Natural killer cell (primary cell): ENCODE measurements at regions not wholly inside any gene's neighbourhood (a gene's known extent, or its start where the extent isn't known, plus 50 kb on each side); places are given as distances from the start of the nearest gene placed in this dataset.

Experiments
- ATAC-seq, 3 donors: fragments of 150-1000 bp in 2 of 3; fragments of 200-7000 bp in 1 of 3; cut with Tn5 transposase; 1 replicate in 1 of 3; 2 replicates in 2 of 3; pipeline ENCODE4 v1.10.0; 2021; ENCODE audit warnings: mild to moderate bottlenecking in 2 of 3, moderate library complexity in 2 of 3
- DNase-seq, 2 donors: peaks; one replicate each; pipeline versions ENCODE4 v3.0.0 to v3.0.0-alpha.2; 2013 to 2021; ENCODE audit warnings: mixed read lengths in 1 of 2
- H3K27ac ChIP-seq: one replicate; pipeline ENCODE4 v1.5.1; 2013; ENCODE audit warnings: mild to moderate bottlenecking, low read length
- H3K27me3 ChIP-seq: one replicate; pipeline ENCODE4 v1.6.1; 2013; ENCODE audit warnings: low read length; ENCODE audit not compliant: control insufficient read depth, insufficient read depth
- H3K36me3 ChIP-seq: one replicate; pipeline ENCODE4 v1.6.1; 2013; ENCODE audit warnings: low read length; ENCODE audit not compliant: control insufficient read depth, insufficient read depth
- H3K4me1 ChIP-seq: one replicate; pipeline ENCODE4 v1.6.1; 2013; ENCODE audit warnings: low read length; ENCODE audit not compliant: control insufficient read depth, insufficient read depth
- H3K4me3 ChIP-seq: one replicate; pipeline ENCODE4 v1.5.1; 2013; ENCODE audit warnings: low read length
- H3K9me3 ChIP-seq: one replicate; pipeline ENCODE4 v1.6.1; 2013; ENCODE audit warnings: low read length; ENCODE audit not compliant: control insufficient read depth, insufficient read depth
- H3K27ac Mint-ChIP-seq, 2 donors: one replicate each; pipeline ENCODE4 v1.8.0; 2022; ENCODE audit warnings: mild to moderate bottlenecking in 2 of 2, mixed read lengths in 2 of 2, moderate library complexity in 1 of 2
- H3K27me3 Mint-ChIP-seq, 2 donors: one replicate each; pipeline ENCODE4 v1.8.0; 2022; ENCODE audit warnings: low read depth in 2 of 2, mixed read lengths in 2 of 2
- H3K36me3 Mint-ChIP-seq: one replicate; pipeline ENCODE4 v1.8.0; 2022; ENCODE audit warnings: mixed read lengths
- H3K4me1 Mint-ChIP-seq, 2 donors: one replicate each; pipeline ENCODE4 v1.8.0; 2022; ENCODE audit warnings: mixed read lengths in 2 of 2
- H3K4me3 Mint-ChIP-seq: one replicate; pipeline ENCODE4 v1.8.0; 2022; ENCODE audit warnings: mild to moderate bottlenecking, moderate library complexity, mixed read lengths
- H3K9me3 Mint-ChIP-seq, 2 donors: one replicate each; pipeline ENCODE4 v1.8.0; 2022; ENCODE audit warnings: mixed read lengths in 2 of 2
- WGBS: methylation state at CpG from one replicate; pipeline ENCODE4 v1.1.7; 2013; ENCODE audit warnings: missing lambda C conversion rate; ENCODE audit not compliant: insufficient coverage; 5-methylcytosine and 5-hydroxymethylcytosine counted together
- intact Hi-C: fragments of 100-400 bp; cut with micrococcal nuclease; formaldehyde crosslinking; loops from one replicate; pipeline ENCODE4 v1.14.2; 2022
- TF ChIP-seq, protein P1 (sequence below): fragments of 200-600 bp; IDR thresholded peaks from one replicate; pipeline ENCODE4 v1.8.0; 2022; ENCODE audit warnings: antibody characterized with exemption

DNA sequence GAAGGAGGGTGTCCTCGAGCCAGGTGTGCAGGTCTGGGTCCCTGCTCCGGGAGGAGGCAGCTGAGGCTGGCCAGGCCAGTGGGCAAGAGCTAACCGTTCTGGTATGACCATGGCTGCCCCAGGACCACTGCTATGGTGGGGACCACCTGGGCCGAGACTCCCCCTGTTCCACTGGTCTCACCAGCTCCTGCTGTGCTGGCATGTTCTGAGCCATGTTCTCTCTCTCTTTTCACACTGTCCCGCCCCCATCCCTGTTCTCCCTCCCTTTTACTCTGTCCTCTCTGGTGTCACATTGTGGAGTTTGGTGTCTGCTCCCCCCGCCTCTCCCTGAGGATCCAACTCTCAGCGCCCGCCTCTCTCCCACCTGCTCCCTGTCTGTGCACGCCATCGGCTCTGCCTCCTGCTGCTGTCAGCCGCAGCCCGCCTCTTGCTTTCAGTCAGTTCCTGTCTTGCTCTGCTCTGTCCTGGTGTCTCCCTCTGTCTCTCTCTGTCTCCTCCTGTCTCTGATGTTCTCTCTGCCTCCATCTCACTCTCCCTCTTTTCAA lies 66.4 kb downstream of the LRRC32 start:
- H3K9me3 ChIP-seq: no peaks in the 10 kb centered on the region
- Mint-ChIP-seq H3K36me3 (no peaks in the 10 kb centered on the region), H3K27me3 (peaks cover 4 to 9% of the 10 kb centered on the region in 2 donors), H3K9me3 (no peaks in the 10 kb centered on the region), H3K4me3 (no peak overlapping the region), H3K4me1 (no peaks in the 10 kb centered on the region), H3K27ac (no peak overlapping the region)
- no peaks in the 10 kb centered on the region for H3K27me3 ChIP-seq
- ATAC-seq: no peak
- H3K27ac ChIP-seq: no peak overlapping the region
- H3K36me3 ChIP-seq: no peaks in the 10 kb centered on the region
- 88% methylated on average over 12 of the region's 12 CpGs for WGBS
- no peak overlapping the region for H3K4me3 ChIP-seq
- DNase-seq: no peak
- H3K4me1 ChIP-seq: no peaks in the 10 kb centered on the region
- TF ChIP-seq, protein P1, sequence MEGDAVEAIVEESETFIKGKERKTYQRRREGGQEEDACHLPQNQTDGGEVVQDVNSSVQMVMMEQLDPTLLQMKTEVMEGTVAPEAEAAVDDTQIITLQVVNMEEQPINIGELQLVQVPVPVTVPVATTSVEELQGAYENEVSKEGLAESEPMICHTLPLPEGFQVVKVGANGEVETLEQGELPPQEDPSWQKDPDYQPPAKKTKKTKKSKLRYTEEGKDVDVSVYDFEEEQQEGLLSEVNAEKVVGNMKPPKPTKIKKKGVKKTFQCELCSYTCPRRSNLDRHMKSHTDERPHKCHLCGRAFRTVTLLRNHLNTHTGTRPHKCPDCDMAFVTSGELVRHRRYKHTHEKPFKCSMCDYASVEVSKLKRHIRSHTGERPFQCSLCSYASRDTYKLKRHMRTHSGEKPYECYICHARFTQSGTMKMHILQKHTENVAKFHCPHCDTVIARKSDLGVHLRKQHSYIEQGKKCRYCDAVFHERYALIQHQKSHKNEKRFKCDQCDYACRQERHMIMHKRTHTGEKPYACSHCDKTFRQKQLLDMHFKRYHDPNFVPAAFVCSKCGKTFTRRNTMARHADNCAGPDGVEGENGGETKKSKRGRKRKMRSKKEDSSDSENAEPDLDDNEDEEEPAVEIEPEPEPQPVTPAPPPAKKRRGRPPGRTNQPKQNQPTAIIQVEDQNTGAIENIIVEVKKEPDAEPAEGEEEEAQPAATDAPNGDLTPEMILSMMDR: no peak
- intact Hi-C loops: no loop called here

DNA sequence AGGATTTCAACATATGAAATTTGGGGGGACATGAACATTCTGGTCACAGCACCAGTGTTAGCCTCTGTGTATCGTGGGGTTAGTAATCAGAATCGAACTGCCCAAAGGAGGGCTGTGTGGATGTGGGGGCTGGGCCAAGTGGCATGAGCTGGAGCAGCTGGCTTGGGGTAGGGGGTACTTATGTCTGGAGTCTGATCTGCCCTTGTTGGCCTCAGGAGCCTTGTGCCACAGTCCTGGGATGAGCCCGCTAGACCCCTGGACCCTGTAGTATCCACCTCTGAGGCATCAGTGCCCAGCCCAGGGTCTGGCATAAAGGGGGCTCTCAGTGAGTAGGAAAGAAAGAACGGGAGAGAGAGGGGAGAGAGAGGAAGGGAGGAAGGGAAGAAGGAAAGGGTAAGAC lies 67.3 kb downstream of the LRRC32 start:
- H3K27ac ChIP-seq: no peak overlapping the region
- ATAC-seq (no peak), DNase-seq (no peak)
- no peaks in the 10 kb centered on the region for H3K36me3 Mint-ChIP-seq
- H3K4me1 ChIP-seq: no peaks in the 10 kb centered on the region
- H3K27ac Mint-ChIP-seq: no peak overlapping the region
- H3K36me3 ChIP-seq: no peaks in the 10 kb centered on the region
- no peak overlapping the region for H3K4me3 Mint-ChIP-seq
- no peak overlapping the region for H3K4me3 ChIP-seq
- TF ChIP-seq, protein P1: no peak
- peaks cover 4 to 9% of the 10 kb centered on the region in 2 donors for H3K27me3 Mint-ChIP-seq
- no peaks in the 10 kb centered on the region for H3K9me3 Mint-ChIP-seq
- H3K4me1 Mint-ChIP-seq: no peaks in the 10 kb centered on the region
- no peaks in the 10 kb centered on the region for H3K9me3 ChIP-seq
- intact Hi-C loops: no loop called here
- WGBS: 91% methylated on average over 4 of the region's 4 CpGs
- no peaks in the 10 kb centered on the region for H3K27me3 ChIP-seq
